DND-41 (cell line): ENCODE measurements at regions not wholly inside any gene's neighbourhood (a gene's known extent, or its start where the extent isn't known, plus 50 kb on each side); places are given as distances from the start of the nearest gene placed in this dataset.

Source experiments
- ATAC-seq: fragments of 200-7000 bp; cut with Tn5 transposase; 3 replicates; pipeline ENCODE4 v1.9.1; 2021; ENCODE audit warnings: low read depth; ENCODE audit not compliant: insufficient read depth
- DNase-seq: peaks from one replicate; pipeline ENCODE4 v3.0.0-alpha.2; 2020
- H2AFZ ChIP-seq: 2 replicates; pipeline ENCODE4 v1.6.0; 2012; ENCODE audit warnings: low read depth, low read length
- H3K27ac ChIP-seq: 2 replicates; pipeline ENCODE4 v1.5.1; 2012; ENCODE audit warnings: low read length, inconsistent platforms
- H3K27me3 ChIP-seq: fragments of 200-600 bp; sonication (generic); 2 replicates; pipeline ENCODE4 v1.6.0; 2012; ENCODE audit warnings: low read length, mild to moderate bottlenecking, inconsistent platforms; ENCODE audit not compliant: insufficient read depth, poor library complexity
- H3K36me3 ChIP-seq: 2 replicates; pipeline ENCODE4 v1.5.1; 2012; ENCODE audit warnings: low read length, inconsistent platforms; ENCODE audit not compliant: insufficient read depth
- H3K4me1 ChIP-seq: 2 replicates; pipeline ENCODE4 v1.5.1; 2012; ENCODE audit warnings: mild to moderate bottlenecking, low read length; ENCODE audit not compliant: insufficient read depth
- H3K4me2 ChIP-seq: 2 replicates; pipeline ENCODE4 v1.6.0; 2012; ENCODE audit warnings: mild to moderate bottlenecking, moderate library complexity, low read length, inconsistent platforms; ENCODE audit not compliant: insufficient read depth
- H3K4me3 ChIP-seq, 2 experiments: fragments of 200-600 bp in 1 of 2; shearing (Covaris generic) in 1 of 2; 2 replicates each; pipeline ENCODE4 v1.5.1; 2012 to 2016; ENCODE audit warnings: inconsistent platforms in 2 of 2, low read length in 2 of 2, mild to moderate bottlenecking in 2 of 2, low read depth in 1 of 2, moderate library complexity in 1 of 2
- H3K79me2 ChIP-seq: 2 replicates; pipeline ENCODE4 v1.6.0; 2012; ENCODE audit warnings: low read length, inconsistent platforms; ENCODE audit not compliant: insufficient read depth
- H3K9ac ChIP-seq: 2 replicates; pipeline ENCODE4 v1.6.0; 2012; ENCODE audit warnings: low read depth, mild to moderate bottlenecking, inconsistent platforms, low read length, moderate library complexity
- H3K9me3 ChIP-seq: 2 replicates; pipeline ENCODE4 v1.5.1; 2012; ENCODE audit warnings: low read length, moderate library complexity, mild to moderate bottlenecking, inconsistent platforms; ENCODE audit not compliant: insufficient read depth, severe bottlenecking
- H4K20me1 ChIP-seq: 2 replicates; pipeline ENCODE4 v1.6.0; 2012; ENCODE audit warnings: low read length; ENCODE audit not compliant: insufficient read depth
- CTCF ChIP-seq: IDR thresholded peaks from 2 replicates; pipeline ENCODE4 v1.5.1; 2012; ENCODE audit warnings: borderline replicate concordance, low read length, moderate library complexity, mild to moderate bottlenecking; ENCODE audit not compliant: poor library complexity, severe bottlenecking; ENCODE audit errors: extremely low read depth
- EZH2 ChIP-seq: IDR thresholded peaks from 3 replicates; pipeline ENCODE4 v1.6.1; 2012; ENCODE audit warnings: borderline replicate concordance, low read depth, mild to moderate bottlenecking, moderate library complexity, low read length, inconsistent platforms; ENCODE audit not compliant: severe bottlenecking

- Histone ChIP-seq H3K27ac (no peak overlapping the region), H3K36me3 (no peaks in the 10 kb centered on the region), H3K4me2 (no peak overlapping the region), H4K20me1 (no peaks in the 10 kb centered on the region), H3K4me1 (no peaks in the 10 kb centered on the region), H3K9ac (no peak overlapping the region), H3K27me3 (no peaks in the 10 kb centered on the region), H3K79me2 (no peaks in the 10 kb centered on the region), H3K9me3 (no peaks in the 10 kb centered on the region), H2AFZ (no peak overlapping the region), H3K4me3 (no peak overlapping the region)
- TF ChIP-seq CTCF = no peak
- no peak for TF ChIP-seq EZH2
- DNase-seq (no peak), ATAC-seq (no peak)
Observed at GRCh38 chr1:234942012-234942332, 186.7 kb downstream of the TOMM20 start.

DNA sequence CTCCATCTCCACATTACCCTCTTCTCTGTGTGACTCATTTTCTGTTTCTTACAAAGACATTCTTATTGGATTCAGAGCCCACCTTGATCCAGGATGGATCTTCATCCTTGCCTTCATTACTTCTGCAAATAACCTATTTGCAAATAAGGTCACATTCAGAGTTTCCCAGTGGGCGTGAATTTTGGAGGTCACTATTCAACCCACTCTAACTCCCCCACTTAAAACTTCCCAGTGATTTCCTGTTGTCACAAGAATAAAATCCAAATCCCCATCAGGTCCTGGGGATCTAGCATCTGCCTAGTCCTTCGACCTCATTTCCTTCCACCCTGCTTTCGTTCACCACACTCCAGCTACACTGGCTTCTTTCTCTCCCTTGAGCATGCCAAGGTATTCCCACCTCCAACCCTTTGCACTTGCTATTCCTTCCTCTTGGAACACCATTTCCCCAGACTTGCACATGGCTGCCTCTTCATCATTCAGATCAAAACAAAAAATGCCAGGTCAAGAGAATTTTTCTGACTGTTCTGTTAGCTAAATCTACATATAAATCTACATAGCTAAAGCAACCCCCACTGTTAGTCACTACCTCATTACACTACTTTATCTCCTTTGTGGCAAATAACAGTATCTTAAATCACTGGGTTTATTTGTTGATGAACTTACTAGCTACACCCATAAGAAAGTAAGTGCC, 187.2 kb downstream of the TOMM20 start:
- H3K27me3 ChIP-seq = no peaks in the 10 kb centered on the region
- H3K4me2 ChIP-seq = no peak overlapping the region
- H3K4me1 ChIP-seq = no peaks in the 10 kb centered on the region
- H3K27ac ChIP-seq = no peak overlapping the region
- no peaks in the 10 kb centered on the region for H3K79me2 ChIP-seq
- H4K20me1 ChIP-seq = no peaks in the 10 kb centered on the region
- H2AFZ ChIP-seq = no peak overlapping the region
- DNase-seq (no peak), ATAC-seq (no peak)
- no peak overlapping the region for H3K9ac ChIP-seq
- TF ChIP-seq CTCF (no peak), EZH2 (no peak)
- no peaks in the 10 kb centered on the region for H3K9me3 ChIP-seq
- H3K36me3 ChIP-seq = no peaks in the 10 kb centered on the region
- H3K4me3 ChIP-seq = no peak overlapping the region

DNA sequence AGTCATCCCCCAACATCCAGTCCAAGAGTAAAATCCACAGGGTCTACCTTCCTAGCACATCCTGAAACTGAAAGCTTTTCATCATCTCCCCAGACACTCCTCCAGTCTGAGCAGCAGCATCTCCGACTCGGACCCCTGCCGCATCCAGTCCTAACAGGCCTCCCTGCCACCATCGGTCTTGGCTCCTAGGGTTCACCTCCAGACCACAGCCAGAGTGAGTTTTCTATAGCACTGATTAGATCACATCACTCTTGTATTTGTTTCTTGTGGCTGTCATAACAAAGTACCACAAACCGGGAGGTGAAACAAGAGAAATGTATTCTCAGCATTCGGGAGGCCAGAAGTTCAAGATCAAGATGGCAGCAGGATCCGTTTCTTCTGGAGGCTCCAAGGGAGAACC, 187.8 kb downstream of the TOMM20 start:
- Histone ChIP-seq H3K4me2 (no peak overlapping the region), H4K20me1 (no peaks in the 10 kb centered on the region), H3K36me3 (no peaks in the 10 kb centered on the region), H2AFZ (no peak overlapping the region), H3K9ac (no peak overlapping the region), H3K27ac (no peak overlapping the region), H3K79me2 (no peaks in the 10 kb centered on the region), H3K9me3 (no peaks in the 10 kb centered on the region), H3K4me1 (no peaks in the 10 kb centered on the region), H3K27me3 (no peaks in the 10 kb centered on the region), H3K4me3 (no peak overlapping the region)
- no peak for DNase-seq
- no peak for ATAC-seq
- no peak for TF ChIP-seq CTCF
- TF ChIP-seq EZH2 = no peak

DNA sequence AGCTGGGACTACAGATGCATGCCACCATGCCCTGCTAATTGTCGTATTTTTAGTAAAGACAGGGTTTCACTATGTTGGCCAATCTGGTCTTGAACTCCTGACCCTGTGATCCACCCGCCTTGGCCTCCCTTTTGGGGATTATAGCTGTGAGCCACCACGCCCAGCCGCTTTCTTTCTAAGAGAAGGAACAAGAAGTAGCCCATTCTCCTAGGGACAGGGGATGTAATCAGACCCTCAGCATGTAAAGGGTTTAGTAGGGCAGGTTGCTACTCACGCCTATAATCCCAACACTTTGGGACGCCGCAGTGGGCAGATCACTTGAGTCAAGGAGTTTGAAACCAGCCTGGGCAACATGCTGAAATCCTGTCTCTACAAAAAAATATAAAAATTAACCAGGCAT, 189.7 kb downstream of the TOMM20 start:
- H3K4me2 ChIP-seq = no peak overlapping the region
- no peak overlapping the region for H2AFZ ChIP-seq
- H3K36me3 ChIP-seq = no peaks in the 10 kb centered on the region
- H3K27me3 ChIP-seq = no peaks in the 10 kb centered on the region
- H3K9me3 ChIP-seq = no peaks in the 10 kb centered on the region
- DNase-seq (no peak), ATAC-seq (no peak)
- H4K20me1 ChIP-seq = no peaks in the 10 kb centered on the region
- no peak overlapping the region for H3K4me3 ChIP-seq
- no peaks in the 10 kb centered on the region for H3K79me2 ChIP-seq
- TF ChIP-seq EZH2 (no peak), CTCF (no peak)
- H3K27ac ChIP-seq = no peak overlapping the region
- H3K9ac ChIP-seq = no peak overlapping the region
- no peaks in the 10 kb centered on the region for H3K4me1 ChIP-seq
